ENCODE measurements at regions not wholly inside any gene's neighbourhood (a gene's known extent, or its start where the extent isn't known, plus 50 kb on each side); places are given as distances from the start of the nearest gene placed in this dataset.

GRCh38 chr3:25266677-25267076, 161.4 kb upstream of the RARB start:
- no peak for FAIRE-seq
- Histone ChIP-seq H3K9ac (replicated peaks; ENCODE audit: extremely low read depth, insufficient read depth, low read length) (no peak overlapping the region), H2AFZ (ENCODE audit: low read depth, low read length) (no peak overlapping the region), H3K9me3 (replicated peaks; ENCODE audit: control insufficient read depth, insufficient read depth, low read length) (no peaks in the 10 kb centered on the region), H3K4me2 (ENCODE audit: insufficient read depth, low read length) (no peak overlapping the region), H3K36me3 (ENCODE audit: control insufficient read depth in 2 of 2, extremely low read depth in 1 of 2, insufficient read depth in 2 of 2, low read length in 2 of 2) (no peaks in the 10 kb centered on the region), H3K4me1 (ENCODE audit: control insufficient read depth, extremely low read depth, insufficient read depth, low read length) (no peaks in the 10 kb centered on the region), H3K79me2 (ENCODE audit: control insufficient read depth, insufficient read depth, low read length) (no peaks in the 10 kb centered on the region), H3K4me3 (replicated peaks in 1 of 3; ENCODE audit: insufficient read depth in 1 of 3, low read depth in 1 of 3, low read length in 3 of 3) (no peak overlapping the region), H3K27ac (ENCODE audit: insufficient read depth, low read depth, low read length) (no peak overlapping the region), H4K20me1 (replicated peaks; ENCODE audit: control insufficient read depth, extremely low read depth, insufficient read depth, low read length) (no peaks in the 10 kb centered on the region), H3K9me1 (replicated peaks; ENCODE audit: control insufficient read depth, extremely low read depth, insufficient read depth, low read length) (no peaks in the 10 kb centered on the region), H3K27me3 (ENCODE audit: control insufficient read depth in 2 of 2, insufficient read depth in 2 of 2, low read length in 2 of 2) (no peaks in the 10 kb centered on the region)
- ChIA-PET CTCF (interaction anchor here (1.4 kb wide), 1 partner anchor 327 kb away, joined by 3 read pairs; no protein-coding TSS in a partner anchor), POLR2A (no interaction called here)
- dilution Hi-C loops (cut with MboI; ENCODE audit: extremely low pct_ligation_motif_present, low sequenced_read_pairs) (no loop called here), intact Hi-C loops (cut with micrococcal nuclease) (no loop called here)
- TF ChIP-seq POLR2AphosphoS5 (IDR thresholded peaks at IDR 0.05; ENCODE audit: insufficient read depth, low read depth, low read length) = no peak
- TF ChIP-seq FOS (IDR thresholded peaks at IDR 0.05; ENCODE audit: borderline replicate concordance, insufficient read depth, low read length) = no peak
- TF ChIP-seq EZH2 (IDR thresholded peaks at IDR 0.05; ENCODE audit: borderline replicate concordance, low read depth, low read length, severe bottlenecking) = no peak
- TF ChIP-seq GATA2 (IDR thresholded peaks at IDR 0.05; ENCODE audit: insufficient read depth, insufficient read length, low read depth, low read length) = no peak
- no peak for TF ChIP-seq POLR2A (IDR thresholded peaks at IDR 0.05; ENCODE audit: low read depth, low read length)
- TF ChIP-seq CTCF (IDR thresholded peaks at IDR 0.05; ENCODE audit: extremely low read depth in 1 of 2, insufficient read depth in 1 of 2, low read depth in 1 of 2, low read length in 2 of 2) = no peak
- TF ChIP-seq MAX (IDR thresholded peaks at IDR 0.05; ENCODE audit: insufficient read depth, insufficient read length) = no peak
- no peak for TF ChIP-seq JUN (IDR thresholded peaks at IDR 0.05; ENCODE audit: borderline replicate concordance, insufficient read depth, insufficient read length, low read depth)
- TF ChIP-seq MYC (IDR thresholded peaks at IDR 0.05; ENCODE audit: low read depth, low read length) = no peak
- no peak for DNase-seq (ENCODE audit: low read depth, low spot score)
- no TSS peak for BruUV-seq (replicated peaks)

All from endothelial cell of umbilical vein (primary cell).